AML-193 (cell line): ENCODE measurements at regions not wholly inside any gene's neighbourhood (a gene's known extent, or its start where the extent isn't known, plus 50 kb on each side); places are given as distances from the start of the nearest gene placed in this dataset.

ENCODE experiments used
- DNase-seq, 2 experiments: peaks; one replicate each; lab custom pipeline; 2025; lab: John Stamatoyannopoulos, UW

- no peak for DNase-seq
Observed at GRCh38 chr9:73773896-73774295, 622.2 kb downstream of the ANXA1 start.

DNA sequence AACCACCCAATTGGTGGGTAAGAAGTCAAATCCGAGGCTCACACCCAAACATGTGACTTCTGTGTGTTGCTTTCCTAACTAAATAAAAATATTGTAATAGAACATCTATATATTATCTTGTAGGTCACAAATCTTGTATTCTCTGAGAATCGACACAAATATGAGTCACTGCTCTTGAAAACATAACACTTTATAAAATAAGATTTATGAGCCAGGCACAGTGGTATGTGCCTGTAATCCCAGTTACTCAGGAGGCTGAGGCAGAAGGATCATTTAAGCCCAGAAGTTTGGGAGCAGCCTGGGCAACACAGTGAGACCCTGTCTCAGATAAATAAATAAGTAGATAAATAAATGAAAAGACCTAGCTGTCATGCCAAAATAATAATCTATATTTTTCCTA lies 624.1 kb downstream of the ANXA1 start:
- no peak for DNase-seq

- peak; percentile 8 to 17 for DNase-seq
Observed at GRCh38 chr9:73780916-73781315, 629.3 kb downstream of the ANXA1 start.

- DNase-seq = peak; percentile 4 to 28
Observed at GRCh38 chr9:73782166-73782565, 630.5 kb downstream of the ANXA1 start.

GRCh38 chr9:73799446-73799845 lies 647.8 kb downstream of the ANXA1 start:
- DNase-seq = no peak

- no peak for DNase-seq
Observed at GRCh38 chr9:73805111-73805510, 653.4 kb downstream of the ANXA1 start.

DNA sequence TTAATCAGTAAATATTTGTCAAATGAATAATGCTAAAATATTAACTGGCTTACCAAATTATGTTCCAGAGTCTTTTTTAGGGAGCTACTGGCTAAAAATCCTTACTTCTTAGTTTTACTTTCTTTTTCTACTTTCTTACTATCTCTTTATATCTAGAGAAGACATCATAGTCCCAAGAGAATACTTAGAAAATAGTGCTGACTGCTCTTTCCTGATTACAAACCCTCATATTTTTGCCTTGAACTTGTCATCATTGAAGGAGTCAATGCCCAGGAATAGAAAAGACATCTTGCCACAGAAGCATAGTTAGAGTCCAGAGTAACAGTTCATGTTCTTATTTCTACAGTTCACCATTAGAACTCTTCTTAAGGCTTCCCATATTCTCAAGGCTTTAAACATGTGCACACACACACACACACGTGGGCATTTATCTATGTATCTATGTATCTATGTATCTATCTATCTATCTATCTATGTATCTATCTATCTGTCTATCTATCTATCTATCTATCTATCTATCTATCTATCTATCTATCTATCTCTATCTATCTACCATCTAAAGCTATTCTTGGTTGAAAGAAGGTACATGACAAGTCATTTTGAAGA lies 654.3 kb downstream of the ANXA1 start:
- DNase-seq = no peak

- DNase-seq = no peak
Observed at GRCh38 chr9:73806876-73807275, 655.2 kb downstream of the ANXA1 start.

DNA sequence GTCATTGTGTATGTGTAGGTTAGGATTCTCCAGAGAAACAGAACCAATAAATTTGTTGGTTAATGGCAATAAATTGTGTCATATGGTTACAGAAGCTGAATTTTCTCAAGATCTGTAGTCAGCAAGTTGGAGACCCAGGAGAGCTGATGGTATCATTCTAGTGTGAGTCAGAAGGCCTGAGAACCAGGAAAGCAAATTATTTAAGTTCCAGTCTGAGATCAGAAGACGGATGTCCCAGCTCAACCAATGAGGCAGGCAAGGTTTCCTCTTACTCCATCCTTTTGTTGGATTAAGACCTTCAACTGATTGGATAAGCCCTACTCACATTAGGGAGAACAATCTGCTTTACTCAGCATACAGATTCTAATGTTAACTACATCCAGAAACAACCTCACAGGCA lies 656.3 kb downstream of the ANXA1 start:
- DNase-seq = no peak

DNA sequence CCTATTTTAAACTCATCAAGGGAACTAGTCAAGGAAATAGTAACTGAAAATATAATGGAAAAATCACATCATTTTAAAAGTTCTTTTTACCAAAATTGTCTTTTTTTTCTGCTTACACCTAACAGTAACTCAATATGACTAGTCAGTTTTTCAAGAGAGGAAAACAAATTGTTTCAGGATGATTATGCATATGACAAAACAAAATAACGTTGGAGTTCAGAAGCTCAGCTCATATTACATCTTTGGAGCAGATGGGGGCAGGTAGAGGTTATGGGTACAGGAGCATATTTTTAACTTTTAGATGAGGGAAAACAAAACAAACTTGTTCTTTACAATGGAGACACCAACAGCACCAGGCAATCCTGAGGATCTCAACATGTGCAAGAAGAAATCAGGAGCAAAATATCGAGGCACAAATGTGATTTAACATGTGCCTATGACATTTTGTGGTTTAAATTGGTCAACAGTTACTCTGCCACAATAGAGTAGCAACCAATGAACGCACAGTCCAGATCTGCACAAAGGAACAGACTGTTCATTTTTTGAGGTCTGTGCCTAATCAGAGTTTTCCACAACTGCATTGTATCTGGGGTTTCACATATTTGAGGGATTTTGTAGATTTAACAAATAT lies 659.0 kb downstream of the ANXA1 start:
- DNase-seq = no peak

DNA sequence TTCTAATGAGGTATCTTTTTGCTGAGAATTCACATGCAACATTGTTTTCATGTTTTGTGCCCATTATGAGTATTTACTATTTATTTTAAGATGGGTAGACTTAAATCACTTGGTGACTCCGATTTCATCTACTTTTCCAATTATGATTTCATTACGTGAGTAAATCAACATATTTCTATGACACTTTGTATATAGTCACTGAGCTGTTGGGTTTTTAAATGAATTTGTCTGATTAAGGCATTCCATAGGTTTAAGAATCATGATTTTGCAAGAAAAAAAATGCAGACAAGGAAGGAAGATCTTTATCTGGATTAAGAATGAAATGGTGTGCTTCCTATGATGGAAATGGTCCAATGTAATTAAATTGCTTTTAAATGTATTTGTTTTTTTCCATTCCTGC lies 661.9 kb downstream of the ANXA1 start:
- DNase-seq = no peak

GRCh38 chr9:73816905-73817304 lies 665.2 kb downstream of the ANXA1 start:
- no peak for DNase-seq

- no peak for DNase-seq
Observed at GRCh38 chr9:73824671-73825070, 672.5 kb upstream of the RORB start.

GRCh38 chr9:73838871-73839270 lies 658.3 kb upstream of the RORB start:
- no peak for DNase-seq

- no peak for DNase-seq
Observed at GRCh38 chr9:73839471-73839870, 657.7 kb upstream of the RORB start.

DNA sequence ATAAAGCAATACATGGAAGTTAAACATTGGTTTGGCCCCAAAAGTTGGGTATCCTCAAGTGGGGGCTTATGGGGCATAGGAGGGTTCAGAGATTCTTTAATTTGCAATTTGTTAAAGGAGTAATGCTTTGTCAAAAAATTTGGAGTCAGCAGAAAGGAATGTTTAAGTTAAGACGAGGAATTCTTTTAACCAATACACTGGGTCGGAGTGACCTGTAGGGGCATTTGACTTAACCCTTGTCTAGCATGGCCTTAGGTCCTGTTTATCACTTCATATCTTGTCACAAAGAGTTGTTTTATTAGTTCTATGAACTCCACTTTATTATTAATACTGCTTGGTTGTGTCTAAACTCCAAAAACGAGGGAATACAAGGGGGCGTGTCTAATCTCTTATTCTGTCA lies 656.1 kb upstream of the RORB start:
- DNase-seq = no peak

GRCh38 chr9:73844135-73844534 lies 653.0 kb upstream of the RORB start:
- no peak for DNase-seq

DNA sequence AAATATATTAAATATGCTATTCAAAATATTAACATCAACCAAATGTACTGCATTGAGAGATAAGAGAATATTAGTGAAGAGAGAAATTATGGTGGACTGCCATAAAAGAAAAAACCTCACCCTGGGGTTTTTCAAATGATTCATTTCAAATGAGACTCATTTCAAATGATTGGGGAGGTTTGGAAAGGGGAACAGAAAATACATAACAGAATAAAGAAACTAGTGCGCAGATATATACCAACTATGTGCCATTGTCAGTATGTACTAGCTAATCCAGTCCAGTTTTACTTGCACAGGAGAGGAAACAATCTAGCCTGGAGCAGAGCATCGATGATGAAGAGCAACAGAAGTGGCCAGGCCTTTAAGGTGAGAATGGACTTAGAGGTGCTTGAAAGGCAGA lies 651.6 kb upstream of the RORB start:
- DNase-seq = no peak

DNA sequence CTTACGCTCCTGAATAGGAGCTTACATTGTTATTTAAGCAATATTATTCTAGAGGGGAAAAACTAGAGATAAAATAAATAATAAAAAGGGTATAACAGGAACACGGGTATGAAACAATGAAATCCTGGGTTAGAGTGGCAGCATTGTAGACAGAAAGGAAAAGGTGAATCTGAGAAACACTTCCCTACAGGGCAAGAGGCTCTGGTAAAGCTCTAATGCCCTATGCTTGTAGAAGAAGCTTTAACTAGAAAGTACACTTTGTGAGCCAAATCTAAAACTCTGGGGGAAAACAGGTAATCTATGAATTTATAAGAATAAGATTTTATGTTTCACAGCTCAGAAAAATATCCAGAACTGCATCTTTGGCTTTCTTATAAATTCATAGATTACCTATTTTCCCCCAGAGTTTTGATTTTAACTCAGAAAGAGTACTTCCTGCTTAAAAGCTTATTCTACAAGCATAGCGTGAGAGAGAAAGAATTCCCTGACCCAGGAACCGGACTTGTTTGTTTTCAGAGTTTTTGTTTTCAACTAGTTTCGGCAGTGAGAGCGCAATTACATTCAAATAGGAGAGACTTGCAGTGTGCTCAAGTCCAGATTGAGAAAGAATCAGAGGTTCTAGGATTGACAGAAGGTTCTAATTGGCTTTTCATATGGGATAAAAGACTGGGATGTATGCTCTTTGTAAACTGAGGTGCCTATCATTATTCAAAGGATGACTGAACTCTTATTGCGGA lies 651.0 kb upstream of the RORB start:
- no peak for DNase-seq

GRCh38 chr9:73847536-73847935 lies 649.6 kb upstream of the RORB start:
- no peak for DNase-seq

DNA sequence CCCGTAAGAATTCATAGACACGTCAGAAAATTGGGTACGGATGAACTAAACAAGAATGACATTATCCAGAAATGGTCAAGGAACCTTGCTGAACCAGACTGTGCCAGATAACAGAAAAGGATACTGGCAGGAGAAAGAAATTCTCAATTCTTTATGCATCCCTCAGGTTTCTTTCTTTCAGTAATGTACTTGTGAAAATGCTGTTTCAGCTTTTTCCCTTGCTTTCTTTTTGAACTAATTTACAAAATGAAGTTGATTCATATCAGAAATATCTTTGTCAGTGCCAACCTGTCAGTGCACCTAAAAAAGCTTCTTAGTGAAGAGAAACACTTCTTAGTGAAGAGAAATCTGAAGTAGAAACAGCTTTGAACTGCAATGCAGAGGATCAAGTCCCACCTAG lies 643.6 kb upstream of the RORB start:
- no peak for DNase-seq

GRCh38 chr9:73855206-73855605 lies 641.9 kb upstream of the RORB start:
- DNase-seq = no peak

DNA sequence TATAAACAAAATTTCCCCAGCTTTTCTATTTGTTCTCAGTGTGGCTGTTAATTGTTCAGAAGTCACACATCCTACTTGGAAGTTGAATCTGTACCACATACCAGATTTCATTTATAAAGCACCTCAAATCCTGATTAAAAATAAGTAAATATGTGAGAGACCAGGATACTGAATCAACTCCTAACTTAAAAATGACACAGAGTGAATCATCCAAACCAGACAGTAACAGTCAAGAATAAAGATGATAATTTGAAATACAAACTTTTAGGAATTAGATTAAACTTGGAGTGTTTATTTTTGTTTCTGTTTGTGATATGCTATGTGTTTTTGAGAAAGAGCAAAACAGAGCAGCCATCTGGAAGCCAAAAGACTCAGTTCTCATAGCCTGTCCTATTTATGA lies 633.2 kb upstream of the RORB start:
- no peak for DNase-seq

DNA sequence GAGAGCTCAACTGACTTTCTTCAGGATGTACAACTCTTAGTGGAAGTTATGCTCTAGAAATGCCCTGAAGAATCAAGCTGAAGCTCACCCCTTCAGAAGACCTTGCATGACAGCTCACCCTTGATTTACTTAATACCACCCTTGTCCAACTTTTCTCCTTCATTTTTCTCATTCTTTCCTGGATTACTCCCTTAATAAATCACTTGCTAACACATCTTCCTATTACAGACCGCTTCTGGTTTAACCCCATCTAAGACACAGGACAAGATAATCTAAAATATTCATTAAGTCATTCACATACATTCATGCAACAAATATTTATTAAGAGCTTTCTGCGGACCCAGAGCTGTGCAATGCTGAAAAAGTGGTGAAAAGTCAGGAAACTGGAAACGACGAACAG lies 630.7 kb upstream of the RORB start:
- DNase-seq = no peak
